Common myeloid progenitor, CD34-positive (primary cell): ENCODE measurements at regions not wholly inside any gene's neighbourhood (a gene's known extent, or its start where the extent isn't known, plus 50 kb on each side); places are given as distances from the start of the nearest gene placed in this dataset.

Experiments
- CTCF ChIA-PET: fragments of 350-600 bp; sonication (Branson Sonifier 250); formaldehyde crosslinking; loops from one replicate; lab custom pipeline; 2021; ENCODE audit warnings: antibody characterized with exemption; lab: Charles Lee
- POLR2A ChIA-PET: fragments of 350-600 bp; sonication (Branson Sonifier 250); formaldehyde crosslinking; loops from one replicate; lab custom pipeline; 2021; ENCODE audit warnings: antibody characterized with exemption; lab: Charles Lee
- DNase-seq, 3 donors: peaks; one replicate each; pipeline versions ENCODE4 v3.0.0 to v3.0.0-alpha.2; 2013
- H3K27ac ChIP-seq, 2 experiments: 1 replicate in 1 of 2; 2 replicates in 1 of 2; pipeline ENCODE4 v1.7.0; 2013; ENCODE audit warnings: inconsistent platforms in 2 of 2, low read length in 2 of 2, mild to moderate bottlenecking in 2 of 2, low read depth in 1 of 2, moderate library complexity in 1 of 2; ENCODE audit not compliant: severe bottlenecking in 2 of 2, insufficient read depth in 1 of 2, poor library complexity in 1 of 2
- H3K27me3 ChIP-seq, 5 experiments: replicated peaks in 2 of 5; 1 replicate in 3 of 5; 2 replicates in 2 of 5; pipeline versions ENCODE4 v1.6.1 to v1.7.0; 2013; ENCODE audit warnings: low read length in 4 of 5, mild to moderate bottlenecking in 2 of 5, moderate library complexity in 2 of 5, inconsistent platforms in 1 of 5; ENCODE audit not compliant: insufficient read depth in 5 of 5, control insufficient read depth in 4 of 5
- H3K36me3 ChIP-seq, 4 experiments: 1 replicate in 2 of 4; 2 replicates in 2 of 4; pipeline versions ENCODE4 v1.6.1 to v1.7.0; 2013; ENCODE audit warnings: low read length in 3 of 4, control low read depth in 1 of 4, mild to moderate bottlenecking in 1 of 4; ENCODE audit not compliant: control insufficient read depth in 4 of 4, insufficient read depth in 4 of 4
- H3K4me1 ChIP-seq, 4 experiments: 1 replicate in 3 of 4; 2 replicates in 1 of 4; pipeline versions ENCODE4 v1.6.1 to v1.7.1; 2013; ENCODE audit warnings: low read length in 3 of 4, mild to moderate bottlenecking in 3 of 4, control low read depth in 1 of 4, inconsistent platforms in 1 of 4, moderate library complexity in 1 of 4; ENCODE audit not compliant: control insufficient read depth in 4 of 4, insufficient read depth in 4 of 4; ENCODE audit errors: control extremely low read depth in 1 of 4
- H3K4me3 ChIP-seq, 7 experiments: 1 replicate in 4 of 7; 2 replicates in 3 of 7; pipeline versions ENCODE4 v1.5.1 to v1.7.0; 2013; ENCODE audit warnings: mild to moderate bottlenecking in 7 of 7, low read length in 6 of 7, moderate library complexity in 6 of 7, inconsistent platforms in 2 of 7, low read depth in 2 of 7, control low read depth in 1 of 7; ENCODE audit not compliant: insufficient read depth in 4 of 7, control insufficient read depth in 1 of 7; ENCODE audit errors: extremely low read depth in 1 of 7
- H3K9me3 ChIP-seq, 5 experiments: 1 replicate in 4 of 5; 2 replicates in 1 of 5; pipeline versions ENCODE4 v1.6.1 to v1.7.1; 2013; ENCODE audit warnings: low read length in 4 of 5, mild to moderate bottlenecking in 2 of 5, inconsistent platforms in 1 of 5, low read depth in 1 of 5, moderate library complexity in 1 of 5; ENCODE audit not compliant: control insufficient read depth in 4 of 5, insufficient read depth in 2 of 5; ENCODE audit errors: control extremely low read depth in 1 of 5
- WGBS: methylation state at CpG from one replicate; pipeline ENCODE4 v1.1.5; 2013; ENCODE audit not compliant: insufficient coverage; 5-methylcytosine and 5-hydroxymethylcytosine counted together

GRCh38 chr19:30084390-30084819, 142.4 kb downstream of the URI1 start:
- ChIA-PET CTCF (no interaction called here), POLR2A (no interaction called here)
- H3K4me3 ChIP-seq, result no peak overlapping the region
- H3K36me3 ChIP-seq, result no peaks in the 10 kb centered on the region
- no peak overlapping the region for H3K27ac ChIP-seq
- peaks cover 0 to 6% (median 1%) of the 10 kb centered on the region in 4 experiments for H3K4me1 ChIP-seq
- H3K27me3 ChIP-seq, result no peaks in the 10 kb centered on the region
- peaks cover 0 to 5% (median 0%) of the 10 kb centered on the region in 5 experiments for H3K9me3 ChIP-seq
- 97% methylated on average over 11 of the region's 12 CpGs for WGBS
- DNase-seq, result no peak

GRCh38 chr19:30085394-30085793, 143.4 kb downstream of the URI1 start:
- DNase-seq, result peak; percentile 3 to 42 (median 34)
- H3K27me3 ChIP-seq, result no peaks in the 10 kb centered on the region
- H3K36me3 ChIP-seq, result no peaks in the 10 kb centered on the region
- ChIA-PET CTCF (interaction anchor here (1.3 kb wide), 1 partner anchor 19 kb away, joined by 3 read pairs; no protein-coding TSS in a partner anchor), POLR2A (no interaction called here)
- H3K9me3 ChIP-seq, result peaks cover 0 to 3% (median 0%) of the 10 kb centered on the region in 5 experiments
- no peak overlapping the region for H3K4me3 ChIP-seq
- no peak overlapping the region for H3K27ac ChIP-seq
- peaks cover 0 to 6% (median 1%) of the 10 kb centered on the region in 4 experiments for H3K4me1 ChIP-seq
- WGBS, result 78% methylated on average over 7 of the region's 10 CpGs

- DNase-seq, result no peak
- no peak overlapping the region for H3K27ac ChIP-seq
- no peaks in the 10 kb centered on the region for H3K27me3 ChIP-seq
- no peaks in the 10 kb centered on the region for H3K36me3 ChIP-seq
- H3K9me3 ChIP-seq, result no peaks in the 10 kb centered on the region
- ChIA-PET POLR2A (no interaction called here), CTCF (interaction anchor here (1.3 kb wide), 1 partner anchor 20 kb away, joined by 3 read pairs; no protein-coding TSS in a partner anchor)
- H3K4me3 ChIP-seq, result no peak overlapping the region
- H3K4me1 ChIP-seq, result peaks cover 0 to 6% (median 1%) of the 10 kb centered on the region in 4 experiments
- 96% methylated on average over 3 of the region's 5 CpGs for WGBS
Measured at GRCh38 chr19:30086220-30086619, 144.2 kb downstream of the URI1 start.

- Histone ChIP-seq H3K4me1 (peaks cover 0 to 6% (median 1%) of the 10 kb centered on the region in 4 experiments), H3K27me3 (no peaks in the 10 kb centered on the region), H3K9me3 (no peaks in the 10 kb centered on the region), H3K4me3 (no peak overlapping the region), H3K36me3 (no peaks in the 10 kb centered on the region), H3K27ac (no peak overlapping the region)
- ChIA-PET POLR2A (no interaction called here), CTCF (no interaction called here)
- WGBS, result 97% methylated on average over 7 of the region's 10 CpGs
- no peak for DNase-seq
Measured at GRCh38 chr19:30086916-30087315, 144.9 kb downstream of the URI1 start.

- H3K36me3 ChIP-seq, result no peaks in the 10 kb centered on the region
- H3K27ac ChIP-seq, result no peak overlapping the region
- peaks cover 0 to 6% (median 1%) of the 10 kb centered on the region in 4 experiments for H3K4me1 ChIP-seq
- no peaks in the 10 kb centered on the region for H3K27me3 ChIP-seq
- no peaks in the 10 kb centered on the region for H3K9me3 ChIP-seq
- POLR2A ChIA-PET, result interaction anchor here (0.5 kb wide), 1 partner anchor 17 kb away, joined by 3 read pairs; no protein-coding TSS in a partner anchor
- no peak for DNase-seq
- no peak overlapping the region for H3K4me3 ChIP-seq
- WGBS, result 96% methylated on average over 9 of the region's 11 CpGs
- CTCF ChIA-PET, result no interaction called here
Measured at GRCh38 chr19:30087381-30088138, 145.5 kb downstream of the URI1 start.

GRCh38 chr19:30088567-30088966, 146.5 kb downstream of the URI1 start:
- Histone ChIP-seq H3K4me3 (no peak overlapping the region), H3K4me1 (peaks cover 0 to 6% (median 1%) of the 10 kb centered on the region in 4 experiments), H3K36me3 (no peaks in the 10 kb centered on the region), H3K27me3 (no peaks in the 10 kb centered on the region), H3K9me3 (no peaks in the 10 kb centered on the region), H3K27ac (no peak overlapping the region)
- ChIA-PET CTCF (no interaction called here), POLR2A (no interaction called here)
- no peak for DNase-seq
- WGBS, result 99% methylated on average over 7 of the region's 7 CpGs

- no peak overlapping the region for H3K4me3 ChIP-seq
- peaks cover 0 to 6% (median 1%) of the 10 kb centered on the region in 4 experiments for H3K4me1 ChIP-seq
- H3K27ac ChIP-seq, result no peak overlapping the region
- H3K9me3 ChIP-seq, result no peaks in the 10 kb centered on the region
- WGBS, result 93% methylated on average over 20 of the region's 20 CpGs
- CTCF ChIA-PET, result no interaction called here
- no peaks in the 10 kb centered on the region for H3K36me3 ChIP-seq
- no peaks in the 10 kb centered on the region for H3K27me3 ChIP-seq
- POLR2A ChIA-PET, result no interaction called here
- DNase-seq, result no peak
Measured at GRCh38 chr19:30089086-30089665, 147.1 kb downstream of the URI1 start.
